Fibroblast of mammary gland (primary cell): ENCODE measurements at regions not wholly inside any gene's neighbourhood (a gene's known extent, or its start where the extent isn't known, plus 50 kb on each side); places are given as distances from the start of the nearest gene placed in this dataset.

Experiments
- DNase-seq: peaks from one replicate; pipeline ENCODE4 v3.0.0-alpha.2; 2010; ENCODE audit warnings: low read depth
- H3K4me3 ChIP-seq: 2 replicates; pipeline ENCODE4 v1.5.1; 2011; ENCODE audit warnings: low read depth, mild to moderate bottlenecking, low read length, moderate library complexity; ENCODE audit not compliant: control insufficient read depth
- TF ChIP-seq, protein P1 (sequence below): conservative IDR thresholded peaks from 2 replicates; pipeline ENCODE4 v1.5.1; 2011; ENCODE audit warnings: low read depth, low read length, inconsistent platforms; ENCODE audit not compliant: control insufficient read depth, insufficient read depth

DNA sequence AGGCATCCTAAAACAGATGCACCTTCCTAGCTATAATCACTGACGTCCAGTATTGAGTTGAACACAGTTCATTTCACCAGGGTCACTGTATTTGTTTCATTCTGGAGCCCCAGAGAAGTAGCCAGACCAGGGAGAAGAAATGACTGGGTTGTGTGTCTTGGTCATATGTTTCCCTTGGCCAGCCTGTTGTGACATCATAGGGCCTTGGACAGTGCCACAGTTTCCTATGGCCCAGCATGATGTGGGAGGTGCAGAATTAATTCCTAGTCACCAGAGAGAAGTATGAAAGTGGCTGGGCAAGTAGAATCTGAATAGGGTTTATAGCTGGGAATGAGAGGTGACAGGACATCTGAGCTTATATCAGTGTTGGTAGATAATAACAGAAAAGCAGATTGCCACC, 84.0 kb upstream of the ZBED5 start:
- no peak overlapping the region for H3K4me3 ChIP-seq
- TF ChIP-seq, protein P1, sequence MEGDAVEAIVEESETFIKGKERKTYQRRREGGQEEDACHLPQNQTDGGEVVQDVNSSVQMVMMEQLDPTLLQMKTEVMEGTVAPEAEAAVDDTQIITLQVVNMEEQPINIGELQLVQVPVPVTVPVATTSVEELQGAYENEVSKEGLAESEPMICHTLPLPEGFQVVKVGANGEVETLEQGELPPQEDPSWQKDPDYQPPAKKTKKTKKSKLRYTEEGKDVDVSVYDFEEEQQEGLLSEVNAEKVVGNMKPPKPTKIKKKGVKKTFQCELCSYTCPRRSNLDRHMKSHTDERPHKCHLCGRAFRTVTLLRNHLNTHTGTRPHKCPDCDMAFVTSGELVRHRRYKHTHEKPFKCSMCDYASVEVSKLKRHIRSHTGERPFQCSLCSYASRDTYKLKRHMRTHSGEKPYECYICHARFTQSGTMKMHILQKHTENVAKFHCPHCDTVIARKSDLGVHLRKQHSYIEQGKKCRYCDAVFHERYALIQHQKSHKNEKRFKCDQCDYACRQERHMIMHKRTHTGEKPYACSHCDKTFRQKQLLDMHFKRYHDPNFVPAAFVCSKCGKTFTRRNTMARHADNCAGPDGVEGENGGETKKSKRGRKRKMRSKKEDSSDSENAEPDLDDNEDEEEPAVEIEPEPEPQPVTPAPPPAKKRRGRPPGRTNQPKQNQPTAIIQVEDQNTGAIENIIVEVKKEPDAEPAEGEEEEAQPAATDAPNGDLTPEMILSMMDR, result no peak
- no peak for DNase-seq

DNA sequence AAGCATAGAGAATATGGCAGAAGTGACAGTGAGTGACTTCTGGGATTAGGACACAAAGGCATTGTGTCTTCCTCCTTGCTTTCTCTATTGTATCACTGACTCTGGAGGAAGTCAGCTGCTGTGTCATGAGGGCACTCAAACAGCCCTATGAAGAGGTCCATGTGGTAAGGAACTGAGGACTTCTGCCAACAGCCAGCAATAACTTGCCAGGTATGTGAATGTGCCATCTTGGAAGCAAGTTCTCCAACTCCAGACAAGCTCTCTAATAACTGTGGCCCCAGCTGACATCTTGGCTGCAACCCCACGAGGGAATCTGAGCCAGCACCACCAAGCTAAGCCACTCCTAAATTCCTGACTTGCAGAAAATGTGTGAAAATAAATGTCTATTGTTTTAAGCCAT, 83.6 kb upstream of the ZBED5 start:
- DNase-seq, result no peak
- H3K4me3 ChIP-seq, result no peak overlapping the region
- TF ChIP-seq, protein P1, result no peak

DNA sequence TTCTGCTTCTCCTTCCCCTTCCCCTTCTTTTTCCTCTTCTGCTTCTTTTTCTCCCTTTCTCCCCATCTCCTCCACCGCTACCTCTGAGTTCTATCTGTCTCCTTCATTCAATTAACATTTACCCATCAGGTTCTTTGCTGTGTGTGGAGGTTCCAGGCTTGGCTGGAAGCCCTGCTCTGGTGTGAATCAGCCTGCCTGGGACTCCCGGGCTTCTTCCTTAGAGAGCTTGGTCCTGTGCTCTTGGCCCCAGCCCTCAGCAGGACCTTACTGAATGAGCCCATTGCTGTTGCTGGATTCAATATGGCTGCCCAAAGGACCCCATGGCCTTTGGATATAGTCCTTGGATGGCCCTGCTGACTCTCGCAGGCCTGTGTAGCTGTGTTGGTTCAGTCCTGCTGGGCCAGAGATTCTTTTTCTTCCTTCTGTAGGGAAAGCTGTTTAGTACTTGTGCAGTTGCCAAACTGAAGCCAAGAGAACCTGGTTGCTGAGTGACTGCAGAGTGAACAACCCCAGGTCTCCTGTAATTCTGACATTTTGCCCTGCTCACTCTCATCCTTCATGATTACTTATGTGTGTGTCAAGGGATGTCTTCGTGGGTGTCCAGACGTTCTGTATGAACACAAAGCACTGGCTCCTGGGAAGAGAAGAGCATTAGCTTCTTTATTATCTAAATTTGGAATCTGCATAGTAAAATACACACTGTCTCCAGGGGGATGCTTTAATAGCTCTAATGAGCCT, 81.0 kb upstream of the ZBED5 start:
- TF ChIP-seq, protein P1, result no peak
- DNase-seq, result no peak
- no peak overlapping the region for H3K4me3 ChIP-seq

DNA sequence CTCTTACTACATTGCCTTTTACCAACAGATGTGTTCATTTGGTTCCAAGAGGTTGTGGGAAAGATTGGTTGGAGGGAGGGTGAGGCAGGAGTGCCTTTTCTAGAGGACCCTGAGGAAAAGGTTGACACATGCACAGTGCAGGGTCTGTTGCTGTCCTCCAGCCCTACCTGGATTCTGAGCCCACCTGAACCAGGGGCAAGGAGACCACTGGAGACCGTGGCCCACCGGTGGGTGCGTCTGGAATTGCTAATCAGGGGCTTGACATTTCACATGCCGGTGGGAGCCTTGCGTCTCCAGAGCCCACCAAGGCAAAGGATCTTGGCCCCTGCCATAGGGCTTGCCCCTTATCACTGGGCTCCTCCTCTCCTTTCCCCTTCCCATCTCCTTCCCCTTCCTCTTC, 80.4 kb upstream of the ZBED5 start:
- TF ChIP-seq, protein P1, result no peak
- H3K4me3 ChIP-seq, result no peak overlapping the region
- DNase-seq, result no peak

DNA sequence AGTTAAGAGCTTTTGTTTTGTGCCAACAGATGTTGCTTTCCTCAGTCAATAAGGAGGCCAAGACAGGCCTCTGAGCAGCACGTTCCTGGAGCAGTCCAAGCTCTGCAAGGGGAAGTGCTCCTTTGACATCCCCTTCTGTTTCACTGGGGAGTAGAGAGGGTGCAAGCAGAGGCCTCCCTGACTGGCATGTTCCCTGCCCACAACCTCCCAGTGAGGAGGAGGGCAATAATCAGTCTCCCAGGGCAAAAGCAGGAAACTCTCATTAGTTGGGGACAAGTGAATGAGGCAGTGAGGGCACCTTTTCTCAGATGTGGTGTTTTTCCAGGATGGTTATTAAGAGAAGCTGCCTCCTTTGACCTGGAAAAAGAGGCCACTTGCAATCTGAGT, 79.5 kb upstream of the ZBED5 start:
- no peak overlapping the region for H3K4me3 ChIP-seq
- TF ChIP-seq, protein P1, result no peak
- DNase-seq, result no peak

DNA sequence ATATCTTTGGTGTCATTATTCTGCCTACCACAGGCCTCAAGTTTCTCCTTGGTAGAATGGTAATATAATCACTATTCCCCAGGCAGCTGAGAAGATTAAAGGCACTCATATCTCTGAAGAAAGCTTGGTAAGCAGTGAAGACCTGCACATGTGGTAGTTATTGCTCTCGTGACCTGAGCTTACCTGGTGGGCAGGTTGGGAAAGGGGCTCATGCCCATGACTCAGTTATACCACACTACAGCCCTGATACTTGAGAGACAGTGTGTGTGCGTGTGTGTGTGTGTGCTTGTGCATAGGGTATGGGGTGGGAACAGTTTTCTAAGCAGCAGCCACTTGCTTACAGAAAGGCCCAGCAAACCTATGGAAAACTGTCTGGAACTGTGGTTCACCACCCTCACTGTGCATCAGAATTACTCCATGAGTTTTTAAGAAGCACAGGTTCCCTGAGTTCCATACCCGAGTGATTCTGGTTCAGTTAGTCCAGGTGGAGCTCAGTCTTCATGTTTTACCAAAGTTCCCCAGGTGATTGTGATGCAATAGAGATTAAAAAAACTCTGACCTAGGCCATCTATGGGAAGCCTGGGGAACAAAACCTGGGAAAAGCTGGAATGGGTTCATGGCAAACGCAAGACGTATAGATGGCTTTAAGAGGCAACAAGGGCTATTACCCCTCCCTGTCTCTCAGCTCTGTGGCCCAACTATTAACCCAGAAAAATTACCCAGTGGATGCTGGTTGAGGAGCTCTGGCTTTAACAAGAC, 79.0 kb upstream of the ZBED5 start:
- no peak for DNase-seq
- TF ChIP-seq, protein P1, result no peak
- H3K4me3 ChIP-seq, result no peak overlapping the region
